ENCODE measurements at regions not wholly inside any gene's neighbourhood (a gene's known extent, or its start where the extent isn't known, plus 50 kb on each side); places are given as distances from the start of the nearest gene placed in this dataset.

GRCh38 chr2:129252781-129253460, 726.5 kb upstream of the RAB6C start:
- H3K27ac ChIP-seq (ENCODE audit: low read depth, low read length) = no peak overlapping the region
- no peak for DNase-seq
- no peaks in the 10 kb centered on the region for H3K36me3 ChIP-seq (ENCODE audit: insufficient read depth, low read length)
- H3K9me3 ChIP-seq (ENCODE audit: low read length) = no peaks in the 10 kb centered on the region
- no peaks in the 10 kb centered on the region for H3K4me1 Mint-ChIP-seq
- no peaks in the 10 kb centered on the region for H3K27me3 ChIP-seq (ENCODE audit: insufficient read depth, low read length, poor library complexity, severe bottlenecking)
- H3K36me3 Mint-ChIP-seq = no peaks in the 10 kb centered on the region
- no peak overlapping the region for H3K4me3 ChIP-seq (ENCODE audit: low read length)
- no peaks in the 10 kb centered on the region for H3K4me1 ChIP-seq (ENCODE audit: insufficient read depth, low read length)
- ChIA-PET CTCF (no interaction called here), POLR2A (no interaction called here)
- H3K4me3 Mint-ChIP-seq = peak overlapping the region in 1 of 7 donors; percentile 15
- no peak overlapping the region for H3K27ac Mint-ChIP-seq
- peaks cover 0 to 13% (median 3%) of the 10 kb centered on the region in 5 donors for H3K9me3 Mint-ChIP-seq
- peaks cover 0 to 4% of the 10 kb centered on the region in 2 donors for H3K27me3 Mint-ChIP-seq

- CTCF ChIA-PET = no interaction called here
- Mint-ChIP-seq H3K4me3 (no peak overlapping the region), H3K36me3 (peaks cover 0 to under 1% (median 0%) of the 10 kb centered on the region in 3 donors), H3K4me1 (no peaks in the 10 kb centered on the region), H3K27me3 (peaks cover 0 to 4% of the 10 kb centered on the region in 2 donors), H3K9me3 (peaks cover under 1 to 13% (median 3%) of the 10 kb centered on the region in 5 donors), H3K27ac (no peak overlapping the region)
- Histone ChIP-seq H3K27ac (ENCODE audit: low read depth, low read length) (no peak overlapping the region), H3K27me3 (ENCODE audit: insufficient read depth, low read length, poor library complexity, severe bottlenecking) (no peaks in the 10 kb centered on the region), H3K4me3 (ENCODE audit: low read length) (no peak overlapping the region), H3K9me3 (ENCODE audit: low read length) (no peaks in the 10 kb centered on the region), H3K36me3 (ENCODE audit: insufficient read depth, low read length) (no peaks in the 10 kb centered on the region), H3K4me1 (ENCODE audit: insufficient read depth, low read length) (no peaks in the 10 kb centered on the region)
- DNase-seq = no peak
- POLR2A ChIA-PET = no interaction called here
Observed at GRCh38 chr2:129253461-129253812, 726.0 kb upstream of the RAB6C start.

- Mint-ChIP-seq H3K27me3 (peaks cover 0 to 4% of the 10 kb centered on the region in 2 donors), H3K27ac (no peak overlapping the region), H3K4me3 (no peak overlapping the region), H3K4me1 (no peaks in the 10 kb centered on the region), H3K9me3 (peaks cover 5 to 20% (median 11%) of the 10 kb centered on the region in 5 donors), H3K36me3 (peaks cover 0 to 2% (median 0%) of the 10 kb centered on the region in 3 donors)
- Histone ChIP-seq H3K27ac (ENCODE audit: low read depth, low read length) (no peak overlapping the region), H3K9me3 (ENCODE audit: low read length) (no peaks in the 10 kb centered on the region), H3K27me3 (ENCODE audit: insufficient read depth, low read length, poor library complexity, severe bottlenecking) (no peaks in the 10 kb centered on the region), H3K4me3 (ENCODE audit: low read length) (no peak overlapping the region), H3K36me3 (ENCODE audit: insufficient read depth, low read length) (no peaks in the 10 kb centered on the region), H3K4me1 (ENCODE audit: insufficient read depth, low read length) (no peaks in the 10 kb centered on the region)
- ChIA-PET POLR2A (no interaction called here), CTCF (no interaction called here)
- DNase-seq = no peak
Observed at GRCh38 chr2:129254718-129255117, 724.7 kb upstream of the RAB6C start.

GRCh38 chr2:129255610-129256313, 723.7 kb upstream of the RAB6C start:
- Mint-ChIP-seq H3K4me3 (no peak overlapping the region), H3K36me3 (peaks cover 0 to 2% (median 0%) of the 10 kb centered on the region in 3 donors), H3K27me3 (peaks cover 0 to 4% of the 10 kb centered on the region in 2 donors), H3K9me3 (peaks cover 5 to 23% (median 11%) of the 10 kb centered on the region in 5 donors), H3K4me1 (no peaks in the 10 kb centered on the region), H3K27ac (no peak overlapping the region)
- Histone ChIP-seq H3K4me3 (ENCODE audit: low read length) (no peak overlapping the region), H3K36me3 (ENCODE audit: insufficient read depth, low read length) (no peaks in the 10 kb centered on the region), H3K27me3 (ENCODE audit: insufficient read depth, low read length, poor library complexity, severe bottlenecking) (no peaks in the 10 kb centered on the region), H3K4me1 (ENCODE audit: insufficient read depth, low read length) (no peaks in the 10 kb centered on the region), H3K27ac (ENCODE audit: low read depth, low read length) (no peak overlapping the region), H3K9me3 (ENCODE audit: low read length) (no peaks in the 10 kb centered on the region)
- CTCF ChIA-PET = no interaction called here
- POLR2A ChIA-PET = no interaction called here
- DNase-seq = no peak

- no peak overlapping the region for H3K4me3 Mint-ChIP-seq
- no peak for DNase-seq
- POLR2A ChIA-PET = no interaction called here
- Histone ChIP-seq H3K27me3 (ENCODE audit: insufficient read depth, low read length, poor library complexity, severe bottlenecking) (no peaks in the 10 kb centered on the region), H3K9me3 (ENCODE audit: low read length) (no peaks in the 10 kb centered on the region), H3K27ac (ENCODE audit: low read depth, low read length) (no peak overlapping the region), H3K36me3 (ENCODE audit: insufficient read depth, low read length) (no peaks in the 10 kb centered on the region), H3K4me1 (ENCODE audit: insufficient read depth, low read length) (no peaks in the 10 kb centered on the region), H3K4me3 (ENCODE audit: low read length) (no peak overlapping the region)
- no peak overlapping the region for H3K27ac Mint-ChIP-seq
- peaks cover 0 to 2% (median 0%) of the 10 kb centered on the region in 3 donors for H3K36me3 Mint-ChIP-seq
- no peaks in the 10 kb centered on the region for H3K4me1 Mint-ChIP-seq
- peaks cover 5 to 22% (median 11%) of the 10 kb centered on the region in 5 donors for H3K9me3 Mint-ChIP-seq
- CTCF ChIA-PET = no interaction called here
- peaks cover 0 to 3% of the 10 kb centered on the region in 2 donors for H3K27me3 Mint-ChIP-seq
Observed at GRCh38 chr2:129256642-129257041, 722.8 kb upstream of the RAB6C start.

GRCh38 chr2:129262934-129263333, 716.5 kb upstream of the RAB6C start:
- ChIA-PET POLR2A (no interaction called here), CTCF (no interaction called here)
- no peak for DNase-seq
- no peaks in the 10 kb centered on the region for H3K9me3 ChIP-seq (ENCODE audit: low read length)
- H3K4me1 Mint-ChIP-seq = no peaks in the 10 kb centered on the region
- H3K4me3 ChIP-seq (ENCODE audit: low read length) = no peak overlapping the region
- no peaks in the 10 kb centered on the region for H3K4me1 ChIP-seq (ENCODE audit: insufficient read depth, low read length)
- H3K4me3 Mint-ChIP-seq = no peak overlapping the region
- H3K27ac ChIP-seq (ENCODE audit: low read depth, low read length) = no peak overlapping the region
- no peaks in the 10 kb centered on the region for H3K27me3 Mint-ChIP-seq
- H3K27me3 ChIP-seq (ENCODE audit: insufficient read depth, low read length, poor library complexity, severe bottlenecking) = no peaks in the 10 kb centered on the region
- H3K9me3 Mint-ChIP-seq = peaks cover 18 to 30% (median 21%) of the 10 kb centered on the region in 5 donors
- H3K36me3 Mint-ChIP-seq = peaks cover 0 to 2% (median 0%) of the 10 kb centered on the region in 3 donors
- H3K36me3 ChIP-seq (ENCODE audit: insufficient read depth, low read length) = no peaks in the 10 kb centered on the region
- no peak overlapping the region for H3K27ac Mint-ChIP-seq

- Histone ChIP-seq H3K4me3 (ENCODE audit: low read length) (no peak overlapping the region), H3K9me3 (ENCODE audit: low read length) (no peaks in the 10 kb centered on the region), H3K4me1 (ENCODE audit: insufficient read depth, low read length) (no peaks in the 10 kb centered on the region), H3K36me3 (ENCODE audit: insufficient read depth, low read length) (no peaks in the 10 kb centered on the region), H3K27ac (ENCODE audit: low read depth, low read length) (no peak overlapping the region), H3K27me3 (ENCODE audit: insufficient read depth, low read length, poor library complexity, severe bottlenecking) (no peaks in the 10 kb centered on the region)
- H3K9me3 Mint-ChIP-seq = peaks cover 18 to 27% (median 21%) of the 10 kb centered on the region in 5 donors
- H3K36me3 Mint-ChIP-seq = no peaks in the 10 kb centered on the region
- no peak for DNase-seq
- CTCF ChIA-PET = no interaction called here
- no peak overlapping the region for H3K4me3 Mint-ChIP-seq
- H3K4me1 Mint-ChIP-seq = no peaks in the 10 kb centered on the region
- H3K27ac Mint-ChIP-seq = no peak overlapping the region
- no peaks in the 10 kb centered on the region for H3K27me3 Mint-ChIP-seq
- POLR2A ChIA-PET = no interaction called here
Observed at GRCh38 chr2:129263939-129264338, 715.5 kb upstream of the RAB6C start.

GRCh38 chr2:129267559-129267958, 711.9 kb upstream of the RAB6C start:
- H3K27ac Mint-ChIP-seq = no peak overlapping the region
- H3K36me3 ChIP-seq (ENCODE audit: insufficient read depth, low read length) = no peaks in the 10 kb centered on the region
- no peaks in the 10 kb centered on the region for H3K9me3 ChIP-seq (ENCODE audit: low read length)
- no peaks in the 10 kb centered on the region for H3K36me3 Mint-ChIP-seq
- H3K4me1 ChIP-seq (ENCODE audit: insufficient read depth, low read length) = no peaks in the 10 kb centered on the region
- peaks cover 11 to 26% (median 22%) of the 10 kb centered on the region in 5 donors for H3K9me3 Mint-ChIP-seq
- no peaks in the 10 kb centered on the region for H3K27me3 ChIP-seq (ENCODE audit: insufficient read depth, low read length, poor library complexity, severe bottlenecking)
- no peak overlapping the region for H3K4me3 ChIP-seq (ENCODE audit: low read length)
- ChIA-PET POLR2A (no interaction called here), CTCF (no interaction called here)
- H3K27me3 Mint-ChIP-seq = no peaks in the 10 kb centered on the region
- no peak overlapping the region for H3K4me3 Mint-ChIP-seq
- H3K27ac ChIP-seq (ENCODE audit: low read depth, low read length) = no peak overlapping the region
- H3K4me1 Mint-ChIP-seq = no peaks in the 10 kb centered on the region
- DNase-seq = no peak
